IPS-NIHi7 (cell line): ENCODE measurements at regions not wholly inside any gene's neighbourhood (a gene's known extent, or its start where the extent isn't known, plus 50 kb on each side); places are given as distances from the start of the nearest gene placed in this dataset.

Source experiments
- DNase-seq: peaks from one replicate; pipeline ENCODE4 v3.0.0; 2012; ENCODE audit warnings: mixed read lengths; ENCODE audit errors: extremely low spot score

- DNase-seq, result no peak
These were observed 241.0 kb downstream of the GLI2 start for GRCh38 chr2:120976501-120977307.

GRCh38 chr2:120977582-120978358 lies 242.1 kb downstream of the GLI2 start:
- no peak for DNase-seq

GRCh38 chr2:120978359-120979050 lies 242.8 kb downstream of the GLI2 start:
- no peak for DNase-seq

GRCh38 chr2:120979398-120979797 lies 243.7 kb downstream of the GLI2 start:
- DNase-seq, result no peak

- no peak for DNase-seq
These were observed 244.3 kb downstream of the GLI2 start for GRCh38 chr2:120979921-120980320.

GRCh38 chr2:120981443-120981842 lies 245.8 kb downstream of the GLI2 start:
- DNase-seq, result no peak

GRCh38 chr2:120982598-120982997 lies 246.9 kb downstream of the GLI2 start:
- DNase-seq, result peak; percentile 62

GRCh38 chr2:120983344-120983743 lies 247.7 kb downstream of the GLI2 start:
- no peak for DNase-seq

GRCh38 chr2:120984046-120984445 lies 248.4 kb downstream of the GLI2 start:
- DNase-seq, result no peak

- no peak for DNase-seq
These were observed 248.9 kb downstream of the GLI2 start for GRCh38 chr2:120984452-120985173.

GRCh38 chr2:120985174-120985996 lies 249.7 kb downstream of the GLI2 start:
- DNase-seq, result no peak

GRCh38 chr2:120985997-120986651 lies 250.5 kb downstream of the GLI2 start:
- no peak for DNase-seq

- DNase-seq, result no peak
These were observed 251.4 kb downstream of the GLI2 start for GRCh38 chr2:120986898-120987650.

- DNase-seq, result no peak
These were observed 252.5 kb downstream of the GLI2 start for GRCh38 chr2:120988051-120988699.

- no peak for DNase-seq
These were observed 253.2 kb downstream of the GLI2 start for GRCh38 chr2:120988700-120989511.

GRCh38 chr2:120989512-120990441 lies 254.1 kb downstream of the GLI2 start:
- DNase-seq, result no peak

GRCh38 chr2:120990451-120990871 lies 254.8 kb downstream of the GLI2 start:
- DNase-seq, result no peak
